Endothelial cell of umbilical vein (primary cell): ENCODE measurements at regions not wholly inside any gene's neighbourhood (a gene's known extent, or its start where the extent isn't known, plus 50 kb on each side); places are given as distances from the start of the nearest gene placed in this dataset.

Experiments used
- BruUV-seq: library from RNA; stranded (reverse); fragments of 400-500 nt; replicated peaks from 2 replicates; lab custom pipeline; 2021; lab: Mats Ljungman, UMichigan
- CTCF ChIA-PET: fragments of 300-600, 350-600 bp; sonication (Branson Sonifier 250); formaldehyde crosslinking; loops from one replicate; lab custom pipeline; 2021; ENCODE audit warnings: antibody characterized with exemption, inconsistent platforms; lab: Charles Lee
- POLR2A ChIA-PET: fragments of 300-600, 350-600 bp; sonication (Branson Sonifier 250); formaldehyde crosslinking; loops from one replicate; lab custom pipeline; 2021; ENCODE audit warnings: antibody characterized with exemption, inconsistent platforms; lab: Charles Lee
- DNase-seq: peaks from one replicate; pipeline ENCODE4 v3.0.0-alpha.2; 2011; ENCODE audit warnings: low read depth, low spot score
- FAIRE-seq: peaks from 2 replicates; lab custom pipeline; 2011; peaks lifted over from hg19 to GRCh38; lab: Jason Lieb, UNC
- H2AFZ ChIP-seq: 2 replicates; pipeline ENCODE4 v1.6.0; 2012; ENCODE audit warnings: low read depth, low read length, control low read depth, inconsistent platforms
- H3K27ac ChIP-seq: 2 replicates; pipeline ENCODE4 v1.5.1; 2011; ENCODE audit warnings: low read depth, mild to moderate bottlenecking, control low read depth, low read length, moderate library complexity; ENCODE audit not compliant: insufficient read depth
- H3K27me3 ChIP-seq, 2 experiments: 2 replicates each; pipeline versions ENCODE4 v1.6.0 to v1.6.1; 2011; ENCODE audit warnings: low read length in 2 of 2, mixed read lengths in 1 of 2; ENCODE audit not compliant: control insufficient read depth in 2 of 2, insufficient read depth in 2 of 2
- H3K36me3 ChIP-seq, 2 experiments: 2 replicates in 1 of 2; 3 replicates in 1 of 2; pipeline ENCODE4 v1.5.1; 2011; ENCODE audit warnings: low read length in 2 of 2, mild to moderate bottlenecking in 1 of 2, moderate library complexity in 1 of 2; ENCODE audit not compliant: control insufficient read depth in 2 of 2, insufficient read depth in 2 of 2; ENCODE audit errors: extremely low read depth in 1 of 2
- H3K4me1 ChIP-seq: 3 replicates; pipeline ENCODE4 v1.5.1; 2011; ENCODE audit warnings: mild to moderate bottlenecking, low read length; ENCODE audit not compliant: control insufficient read depth, insufficient read depth; ENCODE audit errors: extremely low read depth
- H3K4me2 ChIP-seq: 2 replicates; pipeline ENCODE4 v1.6.1; 2011; ENCODE audit warnings: low read length, control low read depth, mixed read lengths; ENCODE audit not compliant: insufficient read depth
- H3K4me3 ChIP-seq, 3 experiments: fragments of 200-600 bp in 1 of 3; sonication (generic), shearing (Covaris generic) in 1 of 3; replicated peaks in 1 of 3; 2 replicates each; pipeline ENCODE4 v1.5.1; 2011 to 2016; ENCODE audit warnings: control low read depth in 3 of 3, low read length in 3 of 3, mild to moderate bottlenecking in 2 of 3, inconsistent platforms in 1 of 3, low read depth in 1 of 3, moderate library complexity in 1 of 3; ENCODE audit not compliant: insufficient read depth in 1 of 3
- H3K79me2 ChIP-seq: 2 replicates; pipeline ENCODE4 v1.6.0; 2012; ENCODE audit warnings: low read length, inconsistent platforms; ENCODE audit not compliant: control insufficient read depth, insufficient read depth
- H3K9ac ChIP-seq: replicated peaks from 2 replicates; pipeline ENCODE3; 2011; ENCODE audit warnings: low read length, control low read depth; ENCODE audit not compliant: insufficient read depth; ENCODE audit errors: extremely low read depth
- H3K9me1 ChIP-seq: replicated peaks from 3 replicates; pipeline ENCODE4 v1.6.0; 2011; ENCODE audit warnings: mild to moderate bottlenecking, low read length; ENCODE audit not compliant: control insufficient read depth, insufficient read depth; ENCODE audit errors: extremely low read depth
- H3K9me3 ChIP-seq: replicated peaks from 2 replicates; pipeline ENCODE4 v1.5.1; 2012; ENCODE audit warnings: low read length, inconsistent platforms; ENCODE audit not compliant: control insufficient read depth, insufficient read depth
- H4K20me1 ChIP-seq: replicated peaks from 2 replicates; pipeline ENCODE3; 2011; ENCODE audit warnings: mild to moderate bottlenecking, low read length; ENCODE audit not compliant: control insufficient read depth, insufficient read depth; ENCODE audit errors: extremely low read depth
- CTCF ChIP-seq, 2 donors: IDR thresholded peaks; 1 replicate in 1 of 2; 2 replicates in 1 of 2; pipeline ENCODE4 v1.5.1; 2011; ENCODE audit warnings: low read length in 2 of 2, mild to moderate bottlenecking in 2 of 2, moderate library complexity in 2 of 2, control low read depth in 1 of 2, inconsistent platforms in 1 of 2, low read depth in 1 of 2; ENCODE audit not compliant: insufficient read depth in 1 of 2; ENCODE audit errors: extremely low read depth in 1 of 2
- EZH2 ChIP-seq: IDR thresholded peaks from 2 replicates; pipeline ENCODE4 v1.6.1; 2012; ENCODE audit warnings: borderline replicate concordance, low read depth, mild to moderate bottlenecking, moderate library complexity, low read length, inconsistent platforms; ENCODE audit not compliant: severe bottlenecking
- FOS ChIP-seq: IDR thresholded peaks from 2 replicates; pipeline ENCODE4 v1.6.1; 2011; ENCODE audit warnings: mild to moderate bottlenecking, low read length, moderate library complexity, borderline replicate concordance; ENCODE audit not compliant: insufficient read depth
- GATA2 ChIP-seq: IDR thresholded peaks from 2 replicates; pipeline ENCODE4 v1.7.0; 2011; ENCODE audit warnings: low read depth, mild to moderate bottlenecking, moderate library complexity, mixed read lengths, low read length; ENCODE audit not compliant: insufficient read length, insufficient read depth
- JUN ChIP-seq: IDR thresholded peaks from 2 replicates; pipeline ENCODE4 v1.6.1; 2011; ENCODE audit warnings: borderline replicate concordance, low read depth; ENCODE audit not compliant: insufficient read length, insufficient read depth
- MAX ChIP-seq: IDR thresholded peaks from 2 replicates; pipeline ENCODE4 v1.6.1; 2011; ENCODE audit not compliant: insufficient read depth, insufficient read length
- MYC ChIP-seq: IDR thresholded peaks from one replicate; pipeline ENCODE4 v1.6.1; 2011; ENCODE audit warnings: mild to moderate bottlenecking, low read depth, low read length
- POLR2A ChIP-seq: IDR thresholded peaks from 2 replicates; pipeline ENCODE4 v1.6.1; 2012; ENCODE audit warnings: low read depth, mild to moderate bottlenecking, control low read depth, low read length
- POLR2AphosphoS5 ChIP-seq: IDR thresholded peaks from 2 replicates; pipeline ENCODE4 v1.6.1; 2012; ENCODE audit warnings: low read depth, mild to moderate bottlenecking, control low read depth, low read length, moderate library complexity; ENCODE audit not compliant: insufficient read depth
- dilution Hi-C: fragments of 300-500 bp; cut with MboI; formaldehyde crosslinking; loops from one replicate; pipeline ENCODE4 v1.15.0; 2019; ENCODE audit warnings: low sequenced_read_pairs; ENCODE audit not compliant: extremely low pct_ligation_motif_present
- intact Hi-C: fragments of 100-400 bp; cut with micrococcal nuclease; formaldehyde crosslinking; loops from one replicate; pipeline ENCODE4 v1.10.0; 2022

GRCh38 chr14:30225176-30225575, 297.5 kb upstream of the PRKD1 start:
- Histone ChIP-seq H3K4me1 (peaks cover 61% of the 10 kb centered on the region), H4K20me1 (no peaks in the 10 kb centered on the region), H3K9me1 (no peaks in the 10 kb centered on the region), H3K9ac (no peak overlapping the region), H3K4me3 (no peak overlapping the region), H3K9me3 (no peaks in the 10 kb centered on the region), H3K27me3 (no peaks in the 10 kb centered on the region), H3K79me2 (no peaks in the 10 kb centered on the region), H3K27ac (peak overlapping the region; percentile 74), H3K4me2 (no peak overlapping the region), H2AFZ (no peak overlapping the region), H3K36me3 (no peaks in the 10 kb centered on the region)
- CTCF ChIA-PET = interaction anchor here (1.5 to 6.2 kb wide), 3 partner anchors 9 to 46 kb away, joined by 3 to 74 read pairs (median 16); no protein-coding TSS in a partner anchor
- no TSS peak for BruUV-seq
- dilution Hi-C loops = no loop called here
- no peak for TF ChIP-seq POLR2A
- TF ChIP-seq EZH2 = no peak
- TF ChIP-seq CTCF (IDR thresholded peaks at IDR 0.05; ENCODE audit: extremely low read depth in 1 of 2, insufficient read depth in 1 of 2, low read depth in 1 of 2, low read length in 2 of 2) = no peak
- TF ChIP-seq POLR2AphosphoS5 = no peak
- TF ChIP-seq MAX = no peak
- TF ChIP-seq FOS = peak; percentile 41
- no peak for TF ChIP-seq MYC
- TF ChIP-seq GATA2 = no peak
- peak; percentile 35 for TF ChIP-seq JUN
- intact Hi-C loops = loop anchor here (5.0 to 10.0 kb wide), 2 partner anchors 400 to 1852 kb away; partner anchors contain the start of genes ARHGAP5 and SCFD1
- DNase-seq (peak; percentile 63), FAIRE-seq (peak; percentile 38)
- POLR2A ChIA-PET = no interaction called here
